ENCODE measurements at regions not wholly inside any gene's neighbourhood (a gene's known extent, or its start where the extent isn't known, plus 50 kb on each side); places are given as distances from the start of the nearest gene placed in this dataset.
"Not testable (repeated sequence)": the region's sequence is repeated elsewhere in the genome, so short reads cannot be mapped to it uniquely, and the experiment has no call there.

DNA sequence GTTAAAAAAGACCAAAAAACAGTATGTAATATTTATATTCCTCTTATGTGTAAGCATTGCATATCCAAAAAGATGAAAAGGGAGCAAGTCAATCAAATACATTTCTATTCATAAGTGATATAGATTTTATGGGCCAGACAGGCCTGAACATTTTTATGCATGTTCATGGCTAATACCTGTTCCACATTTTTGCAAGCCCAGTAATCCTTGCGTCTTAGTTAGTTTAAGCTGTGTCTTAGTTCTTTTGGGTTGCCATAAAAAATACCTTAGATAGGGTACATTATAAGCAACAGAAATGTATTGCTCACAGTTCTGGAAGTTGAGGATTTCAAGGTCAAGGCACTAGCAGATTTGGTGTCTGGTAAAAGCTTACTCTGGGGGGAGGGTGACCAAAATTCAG, 342.1 kb downstream of the TAF11L14 start:
- no peaks in the 10 kb centered on the region for H3K36me3 Mint-ChIP-seq (ENCODE audit: low read depth)
- no peak overlapping the region for H3K27ac Mint-ChIP-seq
- H3K4me3 Mint-ChIP-seq, result no peak overlapping the region
- H3K27me3 Mint-ChIP-seq (ENCODE audit: low read depth), result no peaks in the 10 kb centered on the region
- TF ChIP-seq, protein P1, sequence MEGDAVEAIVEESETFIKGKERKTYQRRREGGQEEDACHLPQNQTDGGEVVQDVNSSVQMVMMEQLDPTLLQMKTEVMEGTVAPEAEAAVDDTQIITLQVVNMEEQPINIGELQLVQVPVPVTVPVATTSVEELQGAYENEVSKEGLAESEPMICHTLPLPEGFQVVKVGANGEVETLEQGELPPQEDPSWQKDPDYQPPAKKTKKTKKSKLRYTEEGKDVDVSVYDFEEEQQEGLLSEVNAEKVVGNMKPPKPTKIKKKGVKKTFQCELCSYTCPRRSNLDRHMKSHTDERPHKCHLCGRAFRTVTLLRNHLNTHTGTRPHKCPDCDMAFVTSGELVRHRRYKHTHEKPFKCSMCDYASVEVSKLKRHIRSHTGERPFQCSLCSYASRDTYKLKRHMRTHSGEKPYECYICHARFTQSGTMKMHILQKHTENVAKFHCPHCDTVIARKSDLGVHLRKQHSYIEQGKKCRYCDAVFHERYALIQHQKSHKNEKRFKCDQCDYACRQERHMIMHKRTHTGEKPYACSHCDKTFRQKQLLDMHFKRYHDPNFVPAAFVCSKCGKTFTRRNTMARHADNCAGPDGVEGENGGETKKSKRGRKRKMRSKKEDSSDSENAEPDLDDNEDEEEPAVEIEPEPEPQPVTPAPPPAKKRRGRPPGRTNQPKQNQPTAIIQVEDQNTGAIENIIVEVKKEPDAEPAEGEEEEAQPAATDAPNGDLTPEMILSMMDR (IDR thresholded peaks at IDR 0.05; ENCODE audit: unreplicated experiment in 3 of 3), result no peak
- H3K4me1 Mint-ChIP-seq, result no peaks in the 10 kb centered on the region
- H3K9me3 Mint-ChIP-seq, result no peaks in the 10 kb centered on the region

DNA sequence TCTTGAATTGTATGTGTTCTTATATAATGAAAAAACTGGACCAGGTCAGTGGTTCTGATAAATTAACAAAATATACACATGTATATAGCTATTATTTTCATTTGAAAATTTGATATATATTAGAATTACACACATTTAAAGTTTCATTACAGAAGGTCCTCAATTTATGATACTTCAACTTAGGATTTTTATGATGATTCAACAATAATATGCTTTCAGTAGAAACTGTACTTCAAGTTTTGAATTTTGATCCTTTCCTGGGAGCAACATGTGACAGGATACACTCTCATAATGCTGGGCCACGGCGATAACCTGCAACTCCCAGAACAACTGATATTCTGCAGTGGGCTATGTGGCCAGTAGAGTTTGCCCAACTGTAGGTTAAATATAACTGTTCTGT, 344.7 kb downstream of the TAF11L14 start:
- Mint-ChIP-seq H3K4me1 (no peaks in the 10 kb centered on the region), H3K9me3 (no peaks in the 10 kb centered on the region), H3K27ac (no peak overlapping the region), H3K36me3 (ENCODE audit: low read depth) (no peaks in the 10 kb centered on the region), H3K27me3 (ENCODE audit: low read depth) (no peaks in the 10 kb centered on the region), H3K4me3 (no peak overlapping the region)
- TF ChIP-seq, protein P1 (IDR thresholded peaks at IDR 0.05; ENCODE audit: unreplicated experiment in 3 of 3), result no peak

DNA sequence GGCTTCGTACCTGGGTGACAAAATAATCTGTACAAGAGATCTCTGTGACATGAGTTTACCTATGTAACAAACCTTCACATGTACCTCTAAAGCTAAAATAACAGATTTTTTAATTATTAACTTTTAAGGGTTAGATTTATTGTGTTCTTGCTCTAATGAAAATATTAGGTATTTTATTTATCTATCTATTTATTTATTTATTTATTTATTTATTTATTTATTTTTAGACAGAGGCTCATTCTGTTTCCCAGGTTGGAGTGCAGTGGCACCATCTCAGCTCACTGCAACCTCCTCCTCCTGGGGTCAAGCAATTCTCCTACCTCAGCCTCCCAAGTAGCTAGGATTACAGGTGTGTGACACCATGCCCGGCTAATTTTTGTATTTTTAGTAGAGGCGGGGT, 348.4 kb downstream of the TAF11L14 start:
- H3K9me3 Mint-ChIP-seq, H3K4me1 Mint-ChIP-seq: not testable (repeated sequence)

DNA sequence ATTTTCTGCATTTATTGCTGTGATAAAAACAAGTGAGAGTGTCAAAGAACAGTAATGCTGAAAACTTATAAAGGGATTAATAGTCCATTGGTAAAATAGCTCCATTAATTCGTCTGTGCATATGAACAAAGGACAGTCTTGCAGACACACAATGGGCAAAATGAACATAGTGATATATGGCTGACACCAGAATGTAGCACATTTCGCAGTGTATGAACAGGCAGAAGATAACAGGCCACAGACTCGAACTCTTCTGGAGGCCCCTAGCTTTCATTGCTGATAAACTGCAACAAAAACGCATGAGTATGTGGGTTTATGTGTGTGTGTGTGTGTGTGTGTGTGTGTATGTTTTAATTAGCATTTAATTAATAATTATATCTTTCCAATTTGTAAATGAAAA, 354.8 kb downstream of the TAF11L14 start:
- H3K4me1 Mint-ChIP-seq, result no peaks in the 10 kb centered on the region
- no peaks in the 10 kb centered on the region for H3K36me3 Mint-ChIP-seq (ENCODE audit: low read depth)

More for the DNA sequence above, 348.4 kb downstream of the TAF11L14 start:
- not testable (repeated sequence) for H3K36me3 Mint-ChIP-seq (ENCODE audit: low read depth); H3K4me3 Mint-ChIP-seq; H3K27ac Mint-ChIP-seq; H3K27me3 Mint-ChIP-seq (ENCODE audit: low read depth)

DNA sequence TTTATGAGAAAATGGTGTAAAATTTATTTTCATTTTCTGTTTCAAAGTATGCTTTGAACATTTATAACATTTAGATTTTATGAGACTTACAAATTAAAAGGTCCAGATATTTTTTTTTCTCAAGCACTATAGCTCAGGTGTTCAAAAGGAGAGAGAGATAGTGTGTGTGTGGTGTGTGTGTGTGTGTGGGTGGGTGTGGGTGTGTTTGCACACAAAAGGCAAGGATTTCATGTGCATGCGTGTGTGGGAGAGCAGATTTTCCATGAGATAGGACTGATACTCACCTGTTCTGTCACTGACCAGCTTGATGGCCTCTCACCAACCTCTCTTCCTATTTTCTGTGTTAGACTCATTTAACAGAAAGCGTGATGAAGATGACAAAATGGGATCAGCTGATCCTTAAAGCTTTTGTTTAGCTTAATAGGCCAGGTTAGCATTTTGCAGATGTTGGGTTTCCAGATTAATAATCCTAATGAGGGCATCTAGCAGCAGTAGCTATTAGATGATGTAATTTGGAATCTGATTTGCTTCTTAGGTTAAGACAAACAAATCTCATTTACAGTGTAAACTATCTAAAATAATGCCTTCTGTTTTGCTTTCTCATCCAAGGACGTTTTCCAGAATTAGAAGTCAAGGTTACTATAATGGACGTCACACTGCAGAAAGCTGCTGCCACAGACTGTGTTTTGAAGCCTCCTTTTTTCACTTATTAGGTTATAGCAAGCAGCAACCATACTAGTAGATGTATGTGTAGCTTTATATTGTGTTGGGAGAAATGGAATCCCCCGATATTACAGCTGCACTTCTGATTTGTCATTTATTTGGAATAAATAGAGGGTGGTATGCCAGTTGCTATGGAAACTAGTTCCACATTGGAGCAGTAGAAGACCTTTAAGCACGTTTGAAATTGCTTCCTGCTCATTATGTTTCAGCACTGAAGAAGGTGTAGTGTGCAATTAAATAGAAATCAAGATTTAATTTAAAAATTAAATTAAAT, 355.6 kb downstream of the TAF11L14 start:
- TF ChIP-seq, protein P1 (IDR thresholded peaks at IDR 0.05; ENCODE audit: unreplicated experiment in 3 of 3), result no peak
- no peak overlapping the region for H3K27ac Mint-ChIP-seq
- H3K27me3 Mint-ChIP-seq (ENCODE audit: low read depth), result peaks cover 3% of the 10 kb centered on the region
- no peaks in the 10 kb centered on the region for H3K36me3 Mint-ChIP-seq (ENCODE audit: low read depth)
- no peak overlapping the region for H3K4me3 Mint-ChIP-seq
- H3K4me1 Mint-ChIP-seq, result no peaks in the 10 kb centered on the region
- H3K9me3 Mint-ChIP-seq, result no peaks in the 10 kb centered on the region

More for the DNA sequence above, 354.8 kb downstream of the TAF11L14 start:
- Mint-ChIP-seq H3K9me3 (no peaks in the 10 kb centered on the region), H3K27me3 (ENCODE audit: low read depth) (peaks cover 3% of the 10 kb centered on the region), H3K4me3 (no peak overlapping the region), H3K27ac (no peak overlapping the region)
- TF ChIP-seq, protein P1 (IDR thresholded peaks at IDR 0.05; ENCODE audit: unreplicated experiment in 3 of 3), result no peak

DNA sequence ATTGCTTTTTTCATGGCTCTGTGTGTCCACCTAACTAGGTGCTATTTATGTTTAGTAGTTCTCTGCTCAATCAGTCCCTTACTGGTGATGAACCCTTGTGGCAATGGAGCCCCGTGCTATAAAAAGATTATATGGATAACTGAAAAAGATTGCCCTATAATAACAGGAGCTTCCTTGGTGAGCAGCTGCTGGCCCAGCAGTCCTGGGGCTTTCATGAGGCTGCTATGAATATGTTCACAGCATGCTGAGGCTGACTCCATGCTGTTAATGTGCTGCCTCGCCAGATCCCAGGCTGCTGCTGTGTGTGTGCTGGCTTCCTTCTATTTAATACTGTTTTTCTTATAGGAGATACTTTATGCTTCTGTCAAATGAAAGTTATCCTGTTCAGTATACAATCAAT, 357.5 kb downstream of the TAF11L14 start:
- TF ChIP-seq, protein P1 (IDR thresholded peaks at IDR 0.05; ENCODE audit: unreplicated experiment in 3 of 3), result no peak
- H3K36me3 Mint-ChIP-seq (ENCODE audit: low read depth), result no peaks in the 10 kb centered on the region
- H3K27me3 Mint-ChIP-seq (ENCODE audit: low read depth), result peaks cover 3% of the 10 kb centered on the region
- H3K4me3 Mint-ChIP-seq, result no peak overlapping the region
- H3K9me3 Mint-ChIP-seq, result no peaks in the 10 kb centered on the region
- no peaks in the 10 kb centered on the region for H3K4me1 Mint-ChIP-seq
- no peak overlapping the region for H3K27ac Mint-ChIP-seq
